Smooth muscle cell (in vitro differentiated cells): ENCODE measurements at regions not wholly inside any gene's neighbourhood (a gene's known extent, or its start where the extent isn't known, plus 50 kb on each side); places are given as distances from the start of the nearest gene placed in this dataset.

Source experiments
- DNase-seq: peaks from one replicate; lab custom pipeline; 2025; ENCODE audit not compliant: unreplicated experiment; lab: John Stamatoyannopoulos, UW
- H2AFZ ChIP-seq: fragments of 200-600 bp; sonication (generic); 2 replicates; pipeline ENCODE4 v1.6.0; 2016; ENCODE audit warnings: antibody characterized with exemption, low read depth, mild to moderate bottlenecking
- H3F3A ChIP-seq: fragments of 200-600 bp; sonication (generic); 2 replicates; pipeline ENCODE4 v1.6.0; 2017; ENCODE audit warnings: antibody characterized with exemption, low read depth
- H3K27ac ChIP-seq: fragments of 200-600 bp; sonication (generic); 2 replicates; pipeline ENCODE4 v1.5.1; 2016; ENCODE audit warnings: low read depth, mild to moderate bottlenecking
- H3K27me3 ChIP-seq: fragments of 200-600 bp; sonication (generic); 2 replicates; pipeline ENCODE4 v1.6.1; 2016; ENCODE audit warnings: low read depth, mild to moderate bottlenecking
- H3K36me3 ChIP-seq: fragments of 200-600 bp; sonication (generic); 2 replicates; pipeline ENCODE4 v1.5.1; 2016; ENCODE audit warnings: low read depth
- H3K4me1 ChIP-seq: fragments of 200-600 bp; sonication (generic); 2 replicates; pipeline ENCODE4 v1.5.1; 2016; ENCODE audit warnings: low read depth
- H3K4me2 ChIP-seq: fragments of 200-600 bp; sonication (generic); 2 replicates; pipeline ENCODE4 v1.6.0; 2016; ENCODE audit warnings: mild to moderate bottlenecking
- H3K4me3 ChIP-seq: fragments of 200-600 bp; sonication (generic); 2 replicates; pipeline ENCODE4 v1.5.1; 2016; ENCODE audit warnings: mild to moderate bottlenecking
- H3K79me2 ChIP-seq: fragments of 200-600 bp; sonication (generic); 2 replicates; pipeline ENCODE4 v1.6.0; 2016; ENCODE audit warnings: low read depth, mild to moderate bottlenecking
- H3K9ac ChIP-seq: fragments of 200-600 bp; sonication (generic); 2 replicates; pipeline ENCODE4 v1.6.0; 2016; ENCODE audit warnings: low read depth
- H3K9me3 ChIP-seq: fragments of 200-600 bp; sonication (generic); replicated peaks from 2 replicates; pipeline ENCODE4 v1.5.1; 2016; ENCODE audit warnings: low read depth
- H4K20me1 ChIP-seq: fragments of 200-600 bp; sonication (generic); 2 replicates; pipeline ENCODE4 v1.6.0; 2016; ENCODE audit warnings: low read depth
- WGBS: methylation state at CpG from one replicate; pipeline ENCODE4 v1.1.7; 2016; ENCODE audit warnings: low lambda C conversion rate; 5-methylcytosine and 5-hydroxymethylcytosine counted together
- TF ChIP-seq, protein P1 (sequence below): fragments of 200-600 bp; sonication (generic); IDR thresholded peaks from 2 replicates; pipeline ENCODE4 v1.5.1; 2017; ENCODE audit warnings: borderline replicate concordance, mild to moderate bottlenecking, antibody characterized with exemption; ENCODE audit not compliant: insufficient read depth, poor library complexity, severe bottlenecking

DNA sequence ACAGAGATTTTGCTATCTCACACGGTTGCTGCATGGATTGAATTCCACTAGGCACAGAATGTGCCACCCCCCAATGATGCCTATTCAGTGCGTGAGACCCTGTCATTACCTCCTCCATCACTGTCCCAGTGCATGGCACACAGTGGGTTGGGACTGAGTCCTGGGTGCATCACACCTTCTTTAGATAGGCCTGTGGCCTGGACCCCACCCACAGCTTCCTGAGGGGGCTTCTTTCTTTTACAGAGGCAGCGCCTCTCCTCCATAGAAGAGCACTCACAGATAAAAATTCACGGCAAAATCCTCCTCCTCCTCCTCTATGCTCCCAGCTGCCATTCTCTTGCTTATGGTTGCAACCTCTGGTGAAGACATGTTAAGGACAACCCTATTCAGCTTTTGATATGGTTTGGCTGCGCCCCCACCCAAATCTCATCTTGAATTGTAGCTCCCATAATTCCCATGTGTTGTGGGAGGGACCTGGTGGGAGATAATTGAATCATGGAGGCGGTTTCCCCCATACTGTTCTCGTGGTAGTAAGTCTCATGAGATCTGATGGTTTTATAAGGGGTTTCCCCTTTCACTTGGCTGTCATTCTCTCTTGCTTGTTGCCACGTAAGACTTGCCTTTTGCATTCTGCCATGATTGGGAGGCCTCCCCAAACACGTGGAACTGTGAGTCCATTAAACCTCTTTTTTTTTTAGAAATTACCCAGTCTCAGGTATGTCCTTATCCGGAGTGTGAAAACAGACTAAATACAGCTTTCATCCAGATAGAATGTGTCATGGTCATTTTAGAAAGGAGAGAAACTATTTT lies 147.6 kb downstream of the KLF13 start:
- no peak overlapping the region for H3K4me2 ChIP-seq
- H3K36me3 ChIP-seq = no peaks in the 10 kb centered on the region
- no peaks in the 10 kb centered on the region for H3K27me3 ChIP-seq
- no peaks in the 10 kb centered on the region for H3F3A ChIP-seq
- TF ChIP-seq, protein P1, sequence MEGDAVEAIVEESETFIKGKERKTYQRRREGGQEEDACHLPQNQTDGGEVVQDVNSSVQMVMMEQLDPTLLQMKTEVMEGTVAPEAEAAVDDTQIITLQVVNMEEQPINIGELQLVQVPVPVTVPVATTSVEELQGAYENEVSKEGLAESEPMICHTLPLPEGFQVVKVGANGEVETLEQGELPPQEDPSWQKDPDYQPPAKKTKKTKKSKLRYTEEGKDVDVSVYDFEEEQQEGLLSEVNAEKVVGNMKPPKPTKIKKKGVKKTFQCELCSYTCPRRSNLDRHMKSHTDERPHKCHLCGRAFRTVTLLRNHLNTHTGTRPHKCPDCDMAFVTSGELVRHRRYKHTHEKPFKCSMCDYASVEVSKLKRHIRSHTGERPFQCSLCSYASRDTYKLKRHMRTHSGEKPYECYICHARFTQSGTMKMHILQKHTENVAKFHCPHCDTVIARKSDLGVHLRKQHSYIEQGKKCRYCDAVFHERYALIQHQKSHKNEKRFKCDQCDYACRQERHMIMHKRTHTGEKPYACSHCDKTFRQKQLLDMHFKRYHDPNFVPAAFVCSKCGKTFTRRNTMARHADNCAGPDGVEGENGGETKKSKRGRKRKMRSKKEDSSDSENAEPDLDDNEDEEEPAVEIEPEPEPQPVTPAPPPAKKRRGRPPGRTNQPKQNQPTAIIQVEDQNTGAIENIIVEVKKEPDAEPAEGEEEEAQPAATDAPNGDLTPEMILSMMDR = no peak
- H3K4me3 ChIP-seq = no peak overlapping the region
- H3K4me1 ChIP-seq = peaks cover 4% of the 10 kb centered on the region
- no peaks in the 10 kb centered on the region for H4K20me1 ChIP-seq
- no peak overlapping the region for H3K9ac ChIP-seq
- no peak overlapping the region for H3K27ac ChIP-seq
- no peak overlapping the region for H2AFZ ChIP-seq
- H3K9me3 ChIP-seq = no peaks in the 10 kb centered on the region
- no peak for DNase-seq
- no peaks in the 10 kb centered on the region for H3K79me2 ChIP-seq
- 95% methylated on average over 10 of the region's 10 CpGs for WGBS

- TF ChIP-seq, protein P1 = no peak
- no peak overlapping the region for H2AFZ ChIP-seq
These were observed 149.7 kb downstream of the KLF13 start for GRCh38 chr15:31476236-31476810.

DNA sequence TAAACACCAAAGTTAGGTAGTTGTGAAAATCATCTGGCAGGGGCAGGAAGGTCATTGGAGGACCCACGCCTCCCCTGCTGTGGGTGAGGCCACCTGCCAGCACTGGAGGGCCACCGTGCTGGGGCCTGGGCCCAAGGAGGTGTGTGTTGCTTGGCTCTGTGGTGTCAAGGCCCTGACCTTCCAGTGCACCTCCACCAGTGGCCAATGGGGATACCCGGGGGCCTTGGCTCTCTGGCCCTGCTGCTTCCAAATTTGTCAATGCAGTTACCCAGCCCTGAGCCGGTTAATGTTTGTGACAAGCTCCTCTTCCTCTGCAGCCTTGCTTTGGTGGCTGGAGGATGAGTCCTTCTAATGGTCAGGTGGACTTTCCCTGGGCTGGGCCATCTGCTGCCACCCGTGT lies 150.2 kb downstream of the KLF13 start:
- Histone ChIP-seq H3F3A (no peaks in the 10 kb centered on the region), H3K4me1 (peaks cover 4% of the 10 kb centered on the region), H3K4me3 (no peak overlapping the region), H3K27ac (no peak overlapping the region), H4K20me1 (no peaks in the 10 kb centered on the region), H2AFZ (no peak overlapping the region), H3K9ac (no peak overlapping the region), H3K9me3 (no peaks in the 10 kb centered on the region), H3K27me3 (peaks cover 12% of the 10 kb centered on the region), H3K4me2 (no peak overlapping the region), H3K36me3 (no peaks in the 10 kb centered on the region), H3K79me2 (no peaks in the 10 kb centered on the region)
- DNase-seq = no peak
- 86% methylated on average over 5 of the region's 5 CpGs for WGBS
- TF ChIP-seq, protein P1 = no peak

More at GRCh38 chr15:31476236-31476810, 149.7 kb downstream of the KLF13 start:
- no peaks in the 10 kb centered on the region for H3K9me3 ChIP-seq
- H3K27ac ChIP-seq = no peak overlapping the region
- H3K79me2 ChIP-seq = no peaks in the 10 kb centered on the region
- H3F3A ChIP-seq = no peaks in the 10 kb centered on the region
- WGBS = 85% methylated on average over 7 of the region's 7 CpGs
- H3K36me3 ChIP-seq = no peaks in the 10 kb centered on the region
- no peak overlapping the region for H3K4me3 ChIP-seq
- peaks cover 8% of the 10 kb centered on the region for H3K27me3 ChIP-seq
- no peak overlapping the region for H3K4me2 ChIP-seq
- H4K20me1 ChIP-seq = no peaks in the 10 kb centered on the region
- no peak overlapping the region for H3K9ac ChIP-seq
- H3K4me1 ChIP-seq = peaks cover 4% of the 10 kb centered on the region
- no peak for DNase-seq
